PFSK-1 (cell line): ENCODE measurements at regions not wholly inside any gene's neighbourhood (a gene's known extent, or its start where the extent isn't known, plus 50 kb on each side); places are given as distances from the start of the nearest gene placed in this dataset.

Source experiments
- FOXP2 ChIP-seq: optimal IDR thresholded peaks from 2 replicates; pipeline ENCODE3; 2011; ENCODE audit warnings: borderline replicate concordance, control low read depth, inconsistent platforms; ENCODE audit not compliant: insufficient read depth; ENCODE audit errors: extremely low read length, extremely low read depth
- POLR2AphosphoS5 ChIP-seq: IDR thresholded peaks from 2 replicates; pipeline ENCODE4 v1.6.1; 2012; ENCODE audit warnings: low read depth, mild to moderate bottlenecking, control low read depth, low read length, moderate library complexity
- SIN3A ChIP-seq: IDR thresholded peaks from 2 replicates; pipeline ENCODE4 v1.6.1; 2012; ENCODE audit warnings: mild to moderate bottlenecking, low read length, moderate library complexity, borderline replicate concordance; ENCODE audit not compliant: insufficient read depth
- TAF1 ChIP-seq: IDR thresholded peaks from 2 replicates; pipeline ENCODE4 v1.6.1; 2012; ENCODE audit warnings: low read length, control low read depth, borderline replicate concordance; ENCODE audit not compliant: insufficient read depth
- TF ChIP-seq, protein P1 (sequence below), 2 experiments: IDR thresholded peaks; 2 replicates each; pipeline versions ENCODE4 v1.6.1 to v1.8.0; 2011 to 2012; ENCODE audit warnings: low read depth in 2 of 2, low read length in 2 of 2, control low read depth in 1 of 2, inconsistent platforms in 1 of 2, mild to moderate bottlenecking in 1 of 2, moderate library complexity in 1 of 2; ENCODE audit not compliant: insufficient read depth in 1 of 2

DNA sequence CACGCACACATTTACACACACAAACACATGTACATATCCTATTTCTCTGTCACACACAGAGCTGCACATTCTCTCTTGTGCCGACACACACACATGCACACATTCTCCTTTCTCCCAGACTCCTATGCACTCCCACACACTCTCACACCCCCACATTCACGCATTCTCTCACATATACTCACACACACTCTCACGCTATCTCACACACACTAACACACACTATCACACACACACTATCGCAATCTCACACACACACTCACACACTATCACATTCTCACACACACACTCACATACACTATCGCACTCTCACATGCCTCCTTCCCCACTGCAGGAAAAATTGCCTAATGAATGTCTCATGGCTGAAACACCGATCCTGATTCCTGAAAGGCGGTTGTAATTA, 450.7 kb downstream of the AACS start:
- TF ChIP-seq FOXP2 = no peak
- no peak for TF ChIP-seq TAF1
- TF ChIP-seq, protein P1, sequence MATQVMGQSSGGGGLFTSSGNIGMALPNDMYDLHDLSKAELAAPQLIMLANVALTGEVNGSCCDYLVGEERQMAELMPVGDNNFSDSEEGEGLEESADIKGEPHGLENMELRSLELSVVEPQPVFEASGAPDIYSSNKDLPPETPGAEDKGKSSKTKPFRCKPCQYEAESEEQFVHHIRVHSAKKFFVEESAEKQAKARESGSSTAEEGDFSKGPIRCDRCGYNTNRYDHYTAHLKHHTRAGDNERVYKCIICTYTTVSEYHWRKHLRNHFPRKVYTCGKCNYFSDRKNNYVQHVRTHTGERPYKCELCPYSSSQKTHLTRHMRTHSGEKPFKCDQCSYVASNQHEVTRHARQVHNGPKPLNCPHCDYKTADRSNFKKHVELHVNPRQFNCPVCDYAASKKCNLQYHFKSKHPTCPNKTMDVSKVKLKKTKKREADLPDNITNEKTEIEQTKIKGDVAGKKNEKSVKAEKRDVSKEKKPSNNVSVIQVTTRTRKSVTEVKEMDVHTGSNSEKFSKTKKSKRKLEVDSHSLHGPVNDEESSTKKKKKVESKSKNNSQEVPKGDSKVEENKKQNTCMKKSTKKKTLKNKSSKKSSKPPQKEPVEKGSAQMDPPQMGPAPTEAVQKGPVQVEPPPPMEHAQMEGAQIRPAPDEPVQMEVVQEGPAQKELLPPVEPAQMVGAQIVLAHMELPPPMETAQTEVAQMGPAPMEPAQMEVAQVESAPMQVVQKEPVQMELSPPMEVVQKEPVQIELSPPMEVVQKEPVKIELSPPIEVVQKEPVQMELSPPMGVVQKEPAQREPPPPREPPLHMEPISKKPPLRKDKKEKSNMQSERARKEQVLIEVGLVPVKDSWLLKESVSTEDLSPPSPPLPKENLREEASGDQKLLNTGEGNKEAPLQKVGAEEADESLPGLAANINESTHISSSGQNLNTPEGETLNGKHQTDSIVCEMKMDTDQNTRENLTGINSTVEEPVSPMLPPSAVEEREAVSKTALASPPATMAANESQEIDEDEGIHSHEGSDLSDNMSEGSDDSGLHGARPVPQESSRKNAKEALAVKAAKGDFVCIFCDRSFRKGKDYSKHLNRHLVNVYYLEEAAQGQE (IDR thresholded peaks at IDR 0.05; ENCODE audit: insufficient read depth in 1 of 2, low read depth in 2 of 2, low read length in 2 of 2) = no peak
- TF ChIP-seq POLR2AphosphoS5 = no peak
- TF ChIP-seq SIN3A = no peak
